IMR-90 (cell line): ENCODE measurements at regions not wholly inside any gene's neighbourhood (a gene's known extent, or its start where the extent isn't known, plus 50 kb on each side); places are given as distances from the start of the nearest gene placed in this dataset.

Source experiments
- BHLHE40 ChIP-seq: fragments of 150-350 bp; IDR thresholded peaks from 2 replicates; pipeline ENCODE4 v1.6.1; 2016; ENCODE audit warnings: mild to moderate bottlenecking, low read depth, low read length
- CEBPB ChIP-seq: IDR thresholded peaks from 2 replicates; pipeline ENCODE4 v1.6.1; 2012; ENCODE audit warnings: low read depth, low read length, improper control_type of control experiment
- CHD1 ChIP-seq: IDR thresholded peaks from 2 replicates; pipeline ENCODE4 v1.6.1; 2012; ENCODE audit warnings: low read depth, low read length, improper control_type of control experiment
- CTCF ChIP-seq: conservative IDR thresholded peaks from 2 replicates; pipeline ENCODE4 v1.5.1; 2012; ENCODE audit warnings: mild to moderate bottlenecking, low read depth, low read length, improper control_type of control experiment
- ELK1 ChIP-seq: fragments of 150-350 bp; IDR thresholded peaks from 2 replicates; pipeline ENCODE4 v1.6.1; 2016; ENCODE audit warnings: low read depth, mild to moderate bottlenecking, low read length, moderate library complexity, borderline replicate concordance
- FOS ChIP-seq: fragments of 150-350 bp; IDR thresholded peaks from 2 replicates; pipeline ENCODE4 v1.6.1; 2016; ENCODE audit warnings: low read depth, low read length
- MXI1 ChIP-seq: IDR thresholded peaks from 2 replicates; pipeline ENCODE4 v1.6.1; 2012; ENCODE audit warnings: low read depth, mild to moderate bottlenecking, low read length, moderate library complexity, borderline replicate concordance
- POLR2A ChIP-seq: IDR thresholded peaks from 2 replicates; pipeline ENCODE4 v1.6.1; 2012; ENCODE audit warnings: mild to moderate bottlenecking, low read depth, low read length
- RAD21 ChIP-seq: IDR thresholded peaks from 2 replicates; pipeline ENCODE4 v1.6.1; 2012; ENCODE audit warnings: low read length, improper control_type of control experiment
- RFX5 ChIP-seq: IDR thresholded peaks from 2 replicates; pipeline ENCODE4 v1.8.0; 2012; ENCODE audit warnings: low read depth, mild to moderate bottlenecking, low read length, moderate library complexity
- SMC3 ChIP-seq: fragments of 150-350 bp; IDR thresholded peaks from 2 replicates; pipeline ENCODE4 v1.6.1; 2016; ENCODE audit warnings: low read depth, mild to moderate bottlenecking, antibody characterized with exemption, low read length, moderate library complexity
- USF2 ChIP-seq: fragments of 150-350 bp; IDR thresholded peaks from 2 replicates; pipeline ENCODE4 v1.6.1; 2017; ENCODE audit warnings: mild to moderate bottlenecking, antibody characterized with exemption, low read length, low read depth

GRCh38 chr1:30419831-30420230, 303.6 kb downstream of the MATN1 start:
- no peak for TF ChIP-seq POLR2A
- TF ChIP-seq CTCF = no peak
- TF ChIP-seq MXI1 = no peak
- TF ChIP-seq CEBPB = no peak
- no peak for TF ChIP-seq USF2
- no peak for TF ChIP-seq CHD1
- no peak for TF ChIP-seq BHLHE40
- TF ChIP-seq FOS = no peak
- no peak for TF ChIP-seq RAD21
- no peak for TF ChIP-seq RFX5
- TF ChIP-seq SMC3 = no peak
- TF ChIP-seq ELK1 = no peak
